MCF 10A (cell line): ENCODE measurements at regions not wholly inside any gene's neighbourhood (a gene's known extent, or its start where the extent isn't known, plus 50 kb on each side); places are given as distances from the start of the nearest gene placed in this dataset.

ENCODE experiments used
- BruUV-seq: library from RNA; stranded (reverse); fragments of 400-500 nt; replicated peaks from 2 replicates; lab custom pipeline; 2021; lab: Mats Ljungman, UMichigan
- CTCF ChIA-PET: fragments of 300-600 bp; sonication (Branson Sonifier 250); formaldehyde crosslinking; extraction: SDS; loops from one replicate; lab custom pipeline; 2021; ENCODE audit warnings: antibody characterized with exemption, inconsistent platforms; lab: Yijun Ruan, JAX
- POLR2A ChIA-PET: fragments of 300-600, 350-650 bp; sonication (Branson Sonifier 250); formaldehyde crosslinking; extraction: SDS; loops from one replicate; lab custom pipeline; 2020; ENCODE audit warnings: antibody characterized with exemption, inconsistent platforms; lab: Yijun Ruan, JAX
- DNase-seq: peaks from one replicate; pipeline ENCODE4 v3.0.0-alpha.2; 2018; ENCODE audit not compliant: unreplicated experiment
- H3K27ac Mint-ChIP-seq: one replicate; pipeline ENCODE4 v1.8.0; 2022; ENCODE audit warnings: mild to moderate bottlenecking, low read depth, mixed read lengths; ENCODE audit not compliant: unreplicated experiment
- H3K27me3 Mint-ChIP-seq: one replicate; pipeline ENCODE4 v1.8.0; 2022; ENCODE audit warnings: mixed read lengths; ENCODE audit not compliant: insufficient read depth, unreplicated experiment
- H3K36me3 Mint-ChIP-seq: one replicate; pipeline ENCODE4 v1.8.0; 2022; ENCODE audit warnings: mild to moderate bottlenecking, moderate library complexity, mixed read lengths; ENCODE audit not compliant: insufficient read depth, unreplicated experiment
- H3K4me1 Mint-ChIP-seq: one replicate; pipeline ENCODE4 v1.8.0; 2022; ENCODE audit warnings: mixed read lengths; ENCODE audit not compliant: insufficient read depth, unreplicated experiment
- H3K4me3 Mint-ChIP-seq: one replicate; pipeline ENCODE4 v1.8.0; 2022; ENCODE audit warnings: mild to moderate bottlenecking, moderate library complexity, mixed read lengths; ENCODE audit not compliant: unreplicated experiment
- H3K9me3 Mint-ChIP-seq: one replicate; pipeline ENCODE4 v1.8.0; 2022; ENCODE audit warnings: mixed read lengths; ENCODE audit not compliant: unreplicated experiment
- CTCF ChIP-seq: fragments of 200-600 bp; IDR thresholded peaks from one replicate; pipeline ENCODE4 v1.8.0; 2022; ENCODE audit warnings: antibody characterized with exemption, mild to moderate bottlenecking; ENCODE audit not compliant: unreplicated experiment
- intact Hi-C: fragments of 100-400 bp; cut with micrococcal nuclease; formaldehyde crosslinking; loops from 2 replicates; pipeline ENCODE4 v1.14.1; 2022

GRCh38 chr4:131381055-131381454, 1768.0 kb upstream of the PCDH10 start:
- no peak for TF ChIP-seq CTCF
- ChIA-PET CTCF (no interaction called here), POLR2A (no interaction called here)
- no TSS peak for BruUV-seq
- Mint-ChIP-seq H3K36me3 (no peaks in the 10 kb centered on the region), H3K27me3 (no peaks in the 10 kb centered on the region), H3K4me3 (no peak overlapping the region), H3K27ac (no peak overlapping the region), H3K9me3 (no peaks in the 10 kb centered on the region), H3K4me1 (no peaks in the 10 kb centered on the region)
- intact Hi-C loops = no loop called here
- DNase-seq = no peak

DNA sequence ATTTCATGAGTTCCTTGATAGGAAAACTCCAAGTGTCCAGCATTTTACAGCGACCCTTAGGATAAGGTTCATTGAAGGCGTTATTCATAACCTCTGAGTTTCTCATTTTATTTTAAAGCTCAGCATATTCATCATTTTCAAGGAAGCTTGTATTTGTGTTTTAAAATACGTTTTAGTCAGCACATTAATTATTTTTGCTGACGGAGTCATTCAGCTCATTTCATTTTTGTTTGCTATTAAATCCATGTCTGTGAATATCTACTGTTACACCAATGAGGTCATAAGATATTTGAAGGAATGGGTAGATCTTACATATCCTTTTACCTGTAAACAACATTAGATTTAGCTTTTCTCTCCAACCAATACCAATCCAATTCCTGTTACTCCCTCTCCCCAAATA, 1766.3 kb upstream of the PCDH10 start:
- intact Hi-C loops = no loop called here
- H3K4me1 Mint-ChIP-seq = no peaks in the 10 kb centered on the region
- POLR2A ChIA-PET = no interaction called here

GRCh38 chr4:131388277-131388676, 1760.8 kb upstream of the PCDH10 start:
- no peak for TF ChIP-seq CTCF
- POLR2A ChIA-PET = no interaction called here
- Mint-ChIP-seq H3K27me3 (no peaks in the 10 kb centered on the region), H3K27ac (no peak overlapping the region), H3K4me1 (no peaks in the 10 kb centered on the region), H3K9me3 (no peaks in the 10 kb centered on the region), H3K36me3 (no peaks in the 10 kb centered on the region), H3K4me3 (no peak overlapping the region)
- CTCF ChIA-PET = no interaction called here
- no TSS peak for BruUV-seq
- DNase-seq = no peak
- intact Hi-C loops = no loop called here

More for the DNA sequence above, 1766.3 kb upstream of the PCDH10 start:
- Mint-ChIP-seq H3K9me3 (no peaks in the 10 kb centered on the region), H3K27me3 (no peaks in the 10 kb centered on the region), H3K27ac (no peak overlapping the region), H3K4me3 (no peak overlapping the region), H3K36me3 (no peaks in the 10 kb centered on the region)
- no peak for TF ChIP-seq CTCF
- no TSS peak for BruUV-seq
- CTCF ChIA-PET = no interaction called here
- DNase-seq = no peak

- intact Hi-C loops = no loop called here
- Mint-ChIP-seq H3K27ac (no peak overlapping the region), H3K4me1 (no peaks in the 10 kb centered on the region), H3K27me3 (no peaks in the 10 kb centered on the region), H3K9me3 (peaks cover 8% of the 10 kb centered on the region), H3K36me3 (no peaks in the 10 kb centered on the region), H3K4me3 (no peak overlapping the region)
- DNase-seq = no peak
- no TSS peak for BruUV-seq
- TF ChIP-seq CTCF = no peak
- POLR2A ChIA-PET = no interaction called here
- CTCF ChIA-PET = interaction anchor here (0.6 kb wide), 1 partner anchor 359 kb away, joined by 3 read pairs; no protein-coding TSS in a partner anchor
Measured at GRCh38 chr4:131408102-131408501, 1741.0 kb upstream of the PCDH10 start.
